ENCODE measurements at regions not wholly inside any gene's neighbourhood (a gene's known extent, or its start where the extent isn't known, plus 50 kb on each side); places are given as distances from the start of the nearest gene placed in this dataset.
A peak's percentile ranks its signal among the peaks of the same experiment; 100 is the strongest.

GRCh38 chr9:113668061-113668460 lies 204.5 kb downstream of the RGS3 start:
- H2BK20ac ChIP-seq (ENCODE audit: low read depth, low read length), result no peak overlapping the region
- H3K36me3 ChIP-seq (ENCODE audit: control insufficient read depth, insufficient read depth, low read length), result no peaks in the 10 kb centered on the region
- no peak overlapping the region for H3K9ac ChIP-seq (ENCODE audit: low read depth, low read length)
- no peaks in the 10 kb centered on the region for H3K79me1 ChIP-seq (ENCODE audit: low read depth in 1 of 2, low read length in 2 of 2)
- DNase-seq, result no peak
- intact Hi-C loops (cut with micrococcal nuclease), result no loop called here
- no peak overlapping the region for H2BK15ac ChIP-seq (ENCODE audit: low read depth, low read length)
- no peak for TF ChIP-seq RAD21 (IDR thresholded peaks at IDR 0.05; ENCODE audit: low read length)
- no peak for TF ChIP-seq BHLHE40 (IDR thresholded peaks at IDR 0.05; ENCODE audit: low read depth, low read length)
- TF ChIP-seq POLR2A (IDR thresholded peaks at IDR 0.05; ENCODE audit: low read depth, low read length), result no peak
- TF ChIP-seq SMC3 (IDR thresholded peaks at IDR 0.05; ENCODE audit: low read depth, low read length), result no peak
- TF ChIP-seq CTCF (conservative IDR thresholded peaks at IDR 0.05; ENCODE audit: low read depth, low read length), result no peak
- TF ChIP-seq ELK1 (IDR thresholded peaks at IDR 0.05; ENCODE audit: borderline replicate concordance, low read depth, low read length), result no peak
- no peak for TF ChIP-seq CEBPB (IDR thresholded peaks at IDR 0.05; ENCODE audit: low read depth, low read length)
- TF ChIP-seq MXI1 (IDR thresholded peaks at IDR 0.05; ENCODE audit: borderline replicate concordance, low read depth, low read length), result no peak
- no peak for TF ChIP-seq RFX5 (IDR thresholded peaks at IDR 0.05; ENCODE audit: low read depth, low read length)
- no peak for TF ChIP-seq NFE2L2 (IDR thresholded peaks at IDR 0.05; ENCODE audit: low read depth, low read length)
- TF ChIP-seq MAFK (IDR thresholded peaks at IDR 0.05; ENCODE audit: low read depth, low read length), result no peak
- TF ChIP-seq CHD1 (IDR thresholded peaks at IDR 0.05; ENCODE audit: low read depth, low read length), result no peak
- no peak for TF ChIP-seq MAZ (IDR thresholded peaks at IDR 0.05; ENCODE audit: borderline replicate concordance, low read depth, low read length)
- TF ChIP-seq RCOR1 (IDR thresholded peaks at IDR 0.05; ENCODE audit: insufficient replicate concordance, low read length), result no peak
- in situ Hi-C loops (cut with MboI; ENCODE audit: low sequenced_read_pairs), result loop anchor here (10.0 kb wide), 1 partner anchor 243 kb away; no protein-coding TSS in a partner anchor
- H3K18ac ChIP-seq (ENCODE audit: low read depth, low read length), result no peak overlapping the region
- H4K8ac ChIP-seq (ENCODE audit: low read depth in 2 of 2, low read length in 2 of 2), result no peak overlapping the region
- ChIA-PET POLR2A (ENCODE audit: unreplicated experiment) (no interaction called here), CTCF (interaction anchor here (1.4 kb wide), 1 partner anchor 10 kb away, joined by 3 read pairs; no protein-coding TSS in a partner anchor)
- ATAC-seq (ENCODE audit: low read depth), result no peak
- H3K4me1 ChIP-seq (ENCODE audit: control insufficient read depth, insufficient read depth, low read length), result no peaks in the 10 kb centered on the region; the same call in 1 of the 2 replicates
- H3K4ac ChIP-seq (ENCODE audit: low read depth, low read length), result no peak overlapping the region
- H3K27ac ChIP-seq (ENCODE audit: insufficient read depth, low read length), result no peak overlapping the region
- H3K9me3 ChIP-seq (ENCODE audit: control insufficient read depth, insufficient read depth, low read length), result peaks cover 2% of the 10 kb centered on the region; the same call in 1 of the 2 replicates
- no peak overlapping the region for H2BK120ac ChIP-seq (ENCODE audit: low read depth, low read length)
- no peak overlapping the region for H3K23ac ChIP-seq (ENCODE audit: low read depth, low read length)
- peaks cover 7% of the 10 kb centered on the region; the same call in 1 of the 2 replicates for H3K27me3 ChIP-seq (ENCODE audit: control insufficient read depth, insufficient read depth, low read length)
- no TSS peak for BruUV-seq (replicated peaks)
- H4K5ac ChIP-seq (ENCODE audit: low read depth, low read length), result no peak overlapping the region
- no peak overlapping the region for H3K56ac ChIP-seq (ENCODE audit: extremely low read depth, insufficient read depth, low read length)
- no peak overlapping the region for H3K4me3 ChIP-seq (ENCODE audit: insufficient read depth, low read depth, low read length)
- no peak overlapping the region for H3K4me2 ChIP-seq (ENCODE audit: low read depth, low read length)
- no peak overlapping the region for H4K91ac ChIP-seq (ENCODE audit: insufficient read depth, low read depth, low read length)
- no peak overlapping the region for H2AK9ac ChIP-seq (replicated peaks; ENCODE audit: low read depth, low read length, poor library complexity)
- no peaks in the 10 kb centered on the region for H4K20me1 ChIP-seq (ENCODE audit: insufficient read depth, low read length)
- dilution Hi-C loops (cut with HindIII; ENCODE audit: low sequenced_read_pairs, unreplicated experiment), result no loop called here
- H3K9me1 ChIP-seq (ENCODE audit: insufficient read depth, low read length), result no peaks in the 10 kb centered on the region; the same call in 1 of the 2 replicates
- H2BK5ac ChIP-seq (ENCODE audit: low read depth, low read length, poor library complexity, severe bottlenecking), result no peak overlapping the region
- no CpG with 5 or more reads among the region's 3 CpGs for WGBS, 2 experiments (ENCODE audit: extremely low coverage in 2 of 2, insufficient read length in 1 of 2)
- peak overlapping the region; percentile 9; the same call in 1 of the 2 replicates for H3K14ac ChIP-seq (replicated peaks; ENCODE audit: low read depth, low read length)
- no peak overlapping the region for H2AK5ac ChIP-seq (ENCODE audit: low read depth, low read length)
- H2AFZ ChIP-seq (replicated peaks; ENCODE audit: low read length, poor library complexity), result no peak overlapping the region

All from IMR-90 (cell line).